K562 (cell line): ENCODE measurements at regions not wholly inside any gene's neighbourhood (a gene's known extent, or its start where the extent isn't known, plus 50 kb on each side); places are given as distances from the start of the nearest gene placed in this dataset.

Experiments used
- CHD2 ChIP-seq: IDR thresholded peaks from 2 replicates; pipeline ENCODE4 v1.6.1; 2011; ENCODE audit warnings: low read depth, low read length
- CXXC5 ChIP-seq: fragments of 250-450 bp; sonication (Bioruptor Pico); IDR thresholded peaks from 2 replicates; pipeline ENCODE4 v1.8.0; 2022; ENCODE audit warnings: inconsistent platforms, mild to moderate bottlenecking, moderate library complexity
- FOXA3 ChIP-seq, 2 experiments: fragments of 450-650 bp in 1 of 2; sonication (generic) in 1 of 2; formaldehyde crosslinking; IDR thresholded peaks in 1 of 2; conservative IDR thresholded peaks in 1 of 2; 2 replicates each; pipeline versions ENCODE4 v1.4.0 to v1.8.0; 2020 to 2022; ENCODE audit warnings: mild to moderate bottlenecking in 2 of 2, missing genetic modification reagents in 1 of 2
- HDAC6 ChIP-seq: IDR thresholded peaks from 2 replicates; pipeline ENCODE4 v1.6.1; 2012; ENCODE audit warnings: low read depth, mild to moderate bottlenecking, control low read depth, inconsistent platforms, low read length, moderate library complexity
- HIVEP1 ChIP-seq: fragments of 250-450 bp; sonication (Bioruptor Pico); IDR thresholded peaks from 2 replicates; pipeline ENCODE4 v1.4.0; 2020; ENCODE audit warnings: mild to moderate bottlenecking
- HLTF ChIP-seq: fragments of 450-650 bp; IDR thresholded peaks from 2 replicates; pipeline ENCODE4 v1.6.1; 2016
- HMBOX1 ChIP-seq: sonication (generic); IDR thresholded peaks from 2 replicates; pipeline ENCODE4 v1.6.1; 2016
- HMG20A ChIP-seq: fragments of 450-650 bp; formaldehyde crosslinking; conservative IDR thresholded peaks from 2 replicates; pipeline ENCODE4 v1.4.0; 2020; ENCODE audit warnings: mild to moderate bottlenecking, mixed read lengths
- IRF9 ChIP-seq: fragments of 450-650 bp; IDR thresholded peaks from 2 replicates; pipeline ENCODE4 v1.6.1; 2016; ENCODE audit warnings: missing biosample characterization, missing genetic modification characterization
- JUN ChIP-seq, 2 experiments: sonication (generic) in 1 of 2; formaldehyde crosslinking in 1 of 2; IDR thresholded peaks; 2 replicates each; pipeline versions ENCODE4 v1.6.1 to v1.8.0; 2012 to 2022; ENCODE audit warnings: borderline replicate concordance in 2 of 2, mild to moderate bottlenecking in 2 of 2, improper control_type of control experiment in 1 of 2, low read depth in 1 of 2, low read length in 1 of 2, missing genetic modification reagents in 1 of 2
- POLR2H ChIP-seq: IDR thresholded peaks from 2 replicates; pipeline ENCODE4 v1.6.1; 2016; ENCODE audit warnings: missing genetic modification characterization, low read depth, mild to moderate bottlenecking, control low read depth, missing compliant biosample characterization, moderate library complexity
- PTBP1 ChIP-seq: fragments of 200-400 bp; formaldehyde crosslinking; IDR thresholded peaks from 2 replicates; pipeline ENCODE4 v1.6.1; 2017; ENCODE audit warnings: low read depth, low read length
- RBBP5 ChIP-seq: fragments of 200-600 bp; sonication (generic); IDR thresholded peaks from 2 replicates; pipeline ENCODE4 v1.6.1; 2012; ENCODE audit warnings: borderline replicate concordance, mild to moderate bottlenecking, low read length, control low read depth, inconsistent platforms; ENCODE audit not compliant: insufficient read depth, poor library complexity, severe bottlenecking
- RBM22 ChIP-seq: fragments of 200-400 bp; formaldehyde crosslinking; IDR thresholded peaks from 2 replicates; pipeline ENCODE4 v1.6.1; 2018; ENCODE audit warnings: low read length, low read depth; ENCODE audit not compliant: poor library complexity, severe bottlenecking
- RREB1 ChIP-seq: fragments of 250-450 bp; sonication (Bioruptor Pico); IDR thresholded peaks from 2 replicates; pipeline ENCODE4 v1.4.0; 2020
- SAP30 ChIP-seq: fragments of 200-600 bp; sonication (generic); IDR thresholded peaks from 2 replicates; pipeline ENCODE4 v1.6.1; 2012; ENCODE audit warnings: borderline replicate concordance, low read depth, mild to moderate bottlenecking, moderate library complexity, low read length, control low read depth, inconsistent platforms; ENCODE audit not compliant: insufficient read depth, poor library complexity, severe bottlenecking
- SMAD4 ChIP-seq: fragments of 250-450 bp; sonication (Bioruptor Pico); conservative IDR thresholded peaks from 2 replicates; pipeline ENCODE4 v1.8.0; 2021; ENCODE audit warnings: inconsistent platforms, mild to moderate bottlenecking, moderate library complexity
- SMARCE1 ChIP-seq: fragments of 450-650 bp; IDR thresholded peaks from 2 replicates; pipeline ENCODE4 v1.7.1; 2016; ENCODE audit warnings: mild to moderate bottlenecking
- ZC3H4 ChIP-seq: sonication (generic); formaldehyde crosslinking; IDR thresholded peaks from 2 replicates; pipeline ENCODE4 v1.9.0; 2021; ENCODE audit warnings: missing genetic modification reagents, borderline replicate concordance
- ZNF696 ChIP-seq: fragments of 250-450 bp; sonication (Bioruptor Pico); conservative IDR thresholded peaks from 2 replicates; pipeline ENCODE4 v1.4.0; 2020; ENCODE audit warnings: mild to moderate bottlenecking, moderate library complexity

GRCh38 chr13:50080911-50081678 is 65.9 kb downstream of the KCNRG start (continued):
- TF ChIP-seq RBBP5 (peak; percentile 53), RBM22 (no peak), HIVEP1 (CRISPR knock-in tag) (no peak), ZNF696 (CRISPR knock-in tag) (no peak), IRF9 (tag) (no peak), HMBOX1 (no peak), HDAC6 (no peak), POLR2H (tag) (no peak), SAP30 (peak; percentile 54), FOXA3 (CRISPR knock-in tag; conservative IDR thresholded peaks at IDR 0.05 in 1 of 2, IDR thresholded peaks at IDR 0.05 in 1 of 2) (no peak), JUN (IDR thresholded peaks at IDR 0.05; ENCODE audit: borderline replicate concordance, low read depth, low read length) (no peak), JUN (CRISPR knock-in tag; IDR thresholded peaks at IDR 0.05; ENCODE audit: borderline replicate concordance) (no peak), SMAD4 (CRISPR knock-in tag) (peak; percentile 26; the same call in 1 of the 2 replicates), HMG20A (CRISPR knock-in tag) (no peak), ZC3H4 (CRISPR knock-in tag) (no peak), HLTF (no peak), CXXC5 (CRISPR knock-in tag) (peak; percentile 52; the same call in 1 of the 2 replicates), RREB1 (CRISPR knock-in tag) (no peak), PTBP1 (no peak), CHD2 (no peak), SMARCE1 (no peak)
